ENCODE measurements at regions not wholly inside any gene's neighbourhood (a gene's known extent, or its start where the extent isn't known, plus 50 kb on each side); places are given as distances from the start of the nearest gene placed in this dataset.

GRCh38 chr16:50947826-50948225 is 203.2 kb downstream of the SALL1 start:
- Histone ChIP-seq H3K4me1 (no peaks in the 10 kb centered on the region), H3K27me3 (peaks cover 0 to 7% (median 0%) of the 10 kb centered on the region in 9 donors), H3K4me3 (no peak overlapping the region), H3K9me3 (no peaks in the 10 kb centered on the region), H3K36me3 (no peaks in the 10 kb centered on the region), H3K27ac (no peak overlapping the region)
- 89 to 100% (median 95%) methylated on average over 1 of the region's 1 CpG for WGBS, 4 donors
- intact Hi-C loops (cut with DNase I): no loop called here
- ATAC-seq: no peak
- no peak for DNase-seq
- TF ChIP-seq POLR2A (IDR thresholded peaks at IDR 0.05) (no peak), CTCF (IDR thresholded peaks at IDR 0.05) (no peak)

GRCh38 chr16:50946606-50947005 is 204.5 kb downstream of the SALL1 start:
- Histone ChIP-seq H3K27ac (no peak overlapping the region), H3K27me3 (peaks cover 0 to 7% (median 0%) of the 10 kb centered on the region in 9 donors), H3K9me3 (no peaks in the 10 kb centered on the region), H3K4me3 (no peak overlapping the region), H3K36me3 (no peaks in the 10 kb centered on the region), H3K4me1 (no peaks in the 10 kb centered on the region)
- intact Hi-C loops (cut with DNase I): no loop called here
- ATAC-seq (no peak), DNase-seq (no peak)
- 39 to 54% (median 48%) methylated on average over 5 of the region's 5 CpGs for WGBS, 4 donors
- TF ChIP-seq POLR2A (IDR thresholded peaks at IDR 0.05) (no peak), CTCF (IDR thresholded peaks at IDR 0.05) (no peak)

GRCh38 chr16:50946098-50946497 is 204.2 kb downstream of the CYLD start:
- Histone ChIP-seq H3K9me3 (no peaks in the 10 kb centered on the region), H3K36me3 (no peaks in the 10 kb centered on the region), H3K4me3 (no peak overlapping the region), H3K27ac (no peak overlapping the region), H3K4me1 (no peaks in the 10 kb centered on the region), H3K27me3 (peaks cover 0 to 8% (median 0%) of the 10 kb centered on the region in 9 donors)
- 74 to 82% (median 75%) methylated on average over 3 of the region's 3 CpGs for WGBS, 4 donors
- no peak for DNase-seq
- no peak for TF ChIP-seq CTCF (IDR thresholded peaks at IDR 0.05)
- intact Hi-C loops (cut with DNase I): no loop called here
- ATAC-seq: no peak

GRCh38 chr16:50945171-50945570 is 203.3 kb downstream of the CYLD start:
- H3K4me3 ChIP-seq: no peak overlapping the region
- intact Hi-C loops (cut with DNase I): no loop called here
- no peaks in the 10 kb centered on the region for H3K4me1 ChIP-seq
- ATAC-seq (no peak), DNase-seq (no peak)
- no peak overlapping the region for H3K27ac ChIP-seq
- 63 to 74% (median 67%) methylated on average over 4 of the region's 4 CpGs for WGBS, 4 donors
- TF ChIP-seq POLR2A (IDR thresholded peaks at IDR 0.05) (no peak), CTCF (IDR thresholded peaks at IDR 0.05) (no peak)
- H3K9me3 ChIP-seq: no peaks in the 10 kb centered on the region
- H3K27me3 ChIP-seq: peaks cover 0 to 15% (median 0%) of the 10 kb centered on the region in 9 donors
- H3K36me3 ChIP-seq: no peaks in the 10 kb centered on the region

All from heart left ventricle (tissue), 16 donors.